ENCODE measurements at regions not wholly inside any gene's neighbourhood (a gene's known extent, or its start where the extent isn't known, plus 50 kb on each side); places are given as distances from the start of the nearest gene placed in this dataset.

DNA sequence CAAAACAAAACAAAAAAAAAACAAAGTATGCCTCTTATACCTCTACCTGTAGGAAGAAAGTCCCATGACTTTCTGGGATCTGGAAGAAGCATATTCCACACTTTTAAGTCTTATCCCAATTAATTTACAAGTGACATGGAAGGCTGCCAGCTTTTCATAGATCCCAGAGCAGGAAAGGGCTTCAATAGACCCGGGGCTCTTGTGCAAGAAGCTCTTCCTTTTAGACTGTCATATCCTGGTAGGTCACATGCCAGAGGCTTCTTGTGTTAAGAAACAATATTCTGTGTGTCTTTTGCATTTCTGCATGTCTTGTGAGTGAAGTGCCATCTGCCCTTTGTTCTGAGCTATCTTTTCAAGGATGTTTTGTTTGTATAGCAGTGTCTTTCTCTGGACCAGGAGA is 84.4 kb upstream of the PHOX2B start:
- TF ChIP-seq, protein P1, sequence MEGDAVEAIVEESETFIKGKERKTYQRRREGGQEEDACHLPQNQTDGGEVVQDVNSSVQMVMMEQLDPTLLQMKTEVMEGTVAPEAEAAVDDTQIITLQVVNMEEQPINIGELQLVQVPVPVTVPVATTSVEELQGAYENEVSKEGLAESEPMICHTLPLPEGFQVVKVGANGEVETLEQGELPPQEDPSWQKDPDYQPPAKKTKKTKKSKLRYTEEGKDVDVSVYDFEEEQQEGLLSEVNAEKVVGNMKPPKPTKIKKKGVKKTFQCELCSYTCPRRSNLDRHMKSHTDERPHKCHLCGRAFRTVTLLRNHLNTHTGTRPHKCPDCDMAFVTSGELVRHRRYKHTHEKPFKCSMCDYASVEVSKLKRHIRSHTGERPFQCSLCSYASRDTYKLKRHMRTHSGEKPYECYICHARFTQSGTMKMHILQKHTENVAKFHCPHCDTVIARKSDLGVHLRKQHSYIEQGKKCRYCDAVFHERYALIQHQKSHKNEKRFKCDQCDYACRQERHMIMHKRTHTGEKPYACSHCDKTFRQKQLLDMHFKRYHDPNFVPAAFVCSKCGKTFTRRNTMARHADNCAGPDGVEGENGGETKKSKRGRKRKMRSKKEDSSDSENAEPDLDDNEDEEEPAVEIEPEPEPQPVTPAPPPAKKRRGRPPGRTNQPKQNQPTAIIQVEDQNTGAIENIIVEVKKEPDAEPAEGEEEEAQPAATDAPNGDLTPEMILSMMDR (IDR thresholded peaks at IDR 0.05; ENCODE audit: low read depth, low read length): no peak
- TF ChIP-seq EZH2phosphoT487 (IDR thresholded peaks at IDR 0.05; ENCODE audit: low read depth): no peak
